HL-60/S4 treated with retinoic acid at 250 ng/mL for 4 days and 3 days (cell line): ENCODE measurements at regions not wholly inside any gene's neighbourhood (a gene's known extent, or its start where the extent isn't known, plus 50 kb on each side); places are given as distances from the start of the nearest gene placed in this dataset.
"Not testable (repeated sequence)": the region's sequence is repeated elsewhere in the genome, so short reads cannot be mapped to it uniquely, and the experiment has no call there.

Experiments
- in situ Hi-C: fragments of 300-500 bp; cut with MboI; formaldehyde crosslinking; loops from 2 replicates; pipeline ENCODE4 v1.7.0; 2022; ENCODE audit warnings: low sequenced_read_pairs

DNA sequence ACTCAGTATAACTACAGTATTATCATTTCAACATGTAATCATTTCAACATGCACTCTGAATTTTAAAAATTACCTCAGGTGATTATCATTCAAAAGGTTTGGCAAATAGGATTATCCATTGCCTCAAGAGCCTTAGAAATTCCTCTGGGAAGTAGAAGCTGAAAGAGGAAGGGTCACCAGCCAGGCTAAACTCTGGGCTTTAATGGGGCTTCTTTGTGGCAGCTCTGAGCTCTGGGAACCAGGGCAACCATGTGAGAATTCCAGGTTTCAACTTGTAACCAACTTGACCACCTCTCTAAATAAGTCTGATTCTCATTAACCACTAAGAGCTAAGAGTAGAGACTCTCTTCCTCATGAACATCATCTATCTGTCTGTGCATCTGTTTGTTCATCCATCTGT is 117.2 kb upstream of the MED14 start:
- in situ Hi-C loops: no loop called here

GRCh38 chrX:40853004-40853815 is 117.9 kb upstream of the MED14 start:
- in situ Hi-C loops: no loop called here

- in situ Hi-C loops: no loop called here
Observed at GRCh38 chrX:40853816-40854123, 118.4 kb upstream of the MED14 start.

DNA sequence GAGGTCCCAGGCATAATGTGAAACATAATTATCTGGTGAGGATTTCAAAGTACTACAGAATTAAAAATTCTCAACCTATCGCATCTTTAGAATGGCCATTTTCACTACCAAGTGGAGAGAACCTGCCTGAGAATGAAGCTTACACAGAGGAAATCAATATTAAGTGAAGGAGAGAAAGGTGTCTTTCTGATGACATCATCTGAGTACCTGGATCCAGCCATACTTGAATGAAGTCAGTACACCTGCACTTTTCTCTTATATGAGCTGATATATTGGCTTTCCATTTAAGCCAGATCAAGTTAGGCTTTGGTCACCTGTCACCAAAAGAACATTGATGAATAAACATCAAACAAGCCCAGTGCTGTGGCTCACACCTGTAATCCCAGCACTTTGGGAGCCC is 118.9 kb upstream of the MED14 start:
- in situ Hi-C loops: no loop called here

DNA sequence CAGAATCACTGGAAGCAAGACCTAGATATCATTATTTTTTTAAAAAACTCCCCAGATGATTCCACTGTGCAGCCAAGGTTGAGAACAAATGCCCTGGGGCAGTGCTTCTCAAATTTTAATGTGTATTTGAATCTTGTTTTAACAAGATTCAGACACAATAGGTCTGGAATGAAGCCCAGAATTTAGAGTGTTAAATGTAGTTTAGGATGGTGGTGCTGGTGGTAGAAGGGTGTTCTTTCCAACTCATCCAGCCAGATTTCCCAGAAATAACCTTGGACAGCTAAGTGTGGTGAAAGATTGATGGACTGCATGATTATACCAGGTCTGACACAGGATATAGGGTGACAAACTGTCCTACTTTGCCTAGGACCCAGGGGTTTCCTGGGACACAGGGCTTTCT is 120.1 kb upstream of the MED14 start:
- in situ Hi-C loops: no loop called here

GRCh38 chrX:40855932-40856515 is 120.7 kb upstream of the MED14 start:
- in situ Hi-C loops: no loop called here

GRCh38 chrX:40861952-40862554 is 126.7 kb upstream of the MED14 start:
- in situ Hi-C loops: not testable (repeated sequence)

- in situ Hi-C loops: not testable (repeated sequence)
Observed at GRCh38 chrX:40863260-40863659, 127.9 kb upstream of the MED14 start.

GRCh38 chrX:40863671-40864070 is 128.3 kb upstream of the MED14 start:
- in situ Hi-C loops: no loop called here

DNA sequence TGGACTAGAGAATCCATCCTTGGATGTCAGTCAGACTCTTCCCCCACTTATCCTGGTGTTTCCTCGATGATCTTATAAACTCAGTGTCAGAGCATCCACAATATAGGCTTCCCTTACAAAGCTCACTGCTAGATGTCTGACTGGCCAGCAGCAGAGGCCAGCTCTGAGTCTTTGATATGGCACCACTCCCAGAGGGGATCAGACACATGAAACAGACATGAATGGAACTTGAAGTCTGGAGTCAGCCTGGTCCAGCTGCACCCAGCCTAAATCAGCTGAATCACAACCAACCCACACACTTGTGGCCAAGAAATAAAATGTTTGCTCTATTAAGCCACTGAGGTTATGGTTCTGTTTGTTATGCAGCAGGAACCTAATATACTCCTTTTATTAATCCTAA is 129.6 kb upstream of the MED14 start:
- in situ Hi-C loops: no loop called here

DNA sequence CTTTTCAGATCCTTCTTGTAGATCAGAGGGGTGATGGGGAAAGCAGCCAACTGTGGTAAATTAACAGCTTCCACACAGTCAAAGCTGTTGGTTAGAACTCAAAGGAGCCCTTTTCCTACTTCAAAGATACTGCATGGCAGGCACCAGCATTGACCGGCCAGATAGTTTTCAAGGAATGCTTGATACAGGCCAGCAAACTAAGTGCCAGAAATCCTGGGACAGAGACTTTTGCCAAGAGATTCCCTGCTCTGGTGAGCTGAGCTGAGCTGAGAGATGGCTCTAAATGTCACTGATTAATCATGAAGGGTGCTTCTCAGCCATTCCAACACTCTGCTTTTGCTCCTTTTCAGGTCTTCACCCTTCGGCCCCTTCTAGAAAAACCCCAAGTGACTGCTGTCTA is 131.6 kb upstream of the MED14 start:
- in situ Hi-C loops: no loop called here

DNA sequence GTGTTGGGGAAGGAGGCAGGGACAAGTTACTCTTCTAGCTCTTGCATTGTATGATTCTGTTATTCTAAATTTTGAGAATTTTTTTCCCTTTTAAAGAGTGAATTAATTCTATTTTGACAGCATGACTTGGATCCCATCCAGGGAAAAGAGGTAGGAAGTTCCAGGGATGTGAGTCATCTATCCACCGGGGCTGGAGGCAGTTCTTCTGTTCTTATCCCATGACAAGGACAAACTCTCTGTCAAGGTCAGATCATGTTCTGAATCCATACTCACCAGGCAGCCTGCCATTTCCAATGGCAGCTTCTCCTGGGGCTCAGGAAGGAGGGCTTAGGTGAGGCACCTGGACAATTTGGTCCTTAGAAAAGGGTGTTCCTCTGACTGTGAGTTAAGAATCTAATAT is 132.0 kb upstream of the MED14 start:
- in situ Hi-C loops: no loop called here

DNA sequence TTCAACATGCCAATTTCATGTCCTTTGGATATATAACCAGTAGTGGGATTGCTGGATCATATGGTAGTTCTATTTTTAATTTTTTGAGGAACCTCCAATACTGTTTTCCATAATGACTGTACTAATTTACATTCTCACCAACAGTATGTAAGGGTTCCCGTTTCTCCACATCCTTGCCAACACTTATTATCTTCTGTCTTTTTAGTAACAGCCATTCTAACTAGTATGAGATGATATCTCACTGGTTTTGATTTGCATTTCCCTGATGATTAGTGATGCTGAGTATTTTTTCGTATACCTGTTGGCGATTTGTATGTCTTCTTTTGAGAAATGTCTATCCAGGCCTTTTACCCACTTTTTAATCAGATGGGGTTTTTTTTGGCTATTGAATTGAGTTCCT is 133.5 kb upstream of the MED14 start:
- in situ Hi-C loops: no loop called here

DNA sequence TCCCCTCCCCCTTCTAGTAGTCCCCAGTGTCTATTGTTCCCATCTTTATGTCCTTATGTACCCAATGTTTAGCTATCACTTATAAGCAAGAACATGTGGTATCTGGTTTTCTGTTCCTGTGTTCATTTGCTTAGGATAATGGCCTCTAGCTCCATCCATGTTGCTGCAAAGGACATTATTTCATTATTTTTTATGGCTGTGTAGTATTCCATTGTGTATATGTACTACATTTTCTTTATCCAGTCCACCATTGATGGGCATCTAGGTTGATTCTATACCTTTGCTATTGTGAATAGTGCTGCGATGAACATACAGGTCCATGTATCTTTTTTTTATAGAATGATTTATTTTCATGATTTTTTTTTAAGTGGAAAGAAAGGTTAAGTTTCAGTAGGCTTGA is 135.6 kb upstream of the MED14 start:
- in situ Hi-C loops: not testable (repeated sequence)

DNA sequence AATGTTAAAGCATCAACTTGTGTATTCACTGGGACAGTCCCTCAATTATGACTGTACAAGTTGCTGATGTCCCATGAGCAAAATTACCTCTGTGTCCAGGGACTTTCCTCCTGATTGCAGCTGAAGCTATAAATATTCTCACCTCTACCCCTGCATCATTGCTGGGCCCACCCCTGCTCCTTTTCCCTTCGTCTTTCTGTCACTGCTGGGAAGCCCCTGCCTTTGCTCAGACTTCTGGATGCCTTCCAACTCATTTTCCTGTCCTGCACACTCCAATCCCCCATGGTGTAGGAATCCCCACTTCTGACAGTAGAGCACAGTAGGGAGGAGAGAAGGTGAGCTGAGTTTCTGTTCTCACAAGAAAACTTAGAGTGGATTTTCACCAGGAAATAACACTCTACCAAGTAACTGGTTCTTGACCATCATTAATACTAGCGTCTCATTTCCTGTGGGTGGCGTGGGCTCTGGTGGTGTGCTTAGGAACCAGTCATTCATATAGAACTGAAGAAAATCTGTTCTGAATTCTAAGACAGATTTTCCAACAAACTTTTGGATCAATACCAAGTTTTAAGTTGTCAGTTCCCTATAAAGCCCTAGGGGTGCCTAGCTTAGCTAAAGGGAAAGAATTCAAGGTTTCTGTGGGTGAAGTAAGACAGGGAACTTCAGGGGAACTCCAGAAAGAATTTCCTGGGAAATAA is 136.2 kb upstream of the MED14 start:
- in situ Hi-C loops: no loop called here

DNA sequence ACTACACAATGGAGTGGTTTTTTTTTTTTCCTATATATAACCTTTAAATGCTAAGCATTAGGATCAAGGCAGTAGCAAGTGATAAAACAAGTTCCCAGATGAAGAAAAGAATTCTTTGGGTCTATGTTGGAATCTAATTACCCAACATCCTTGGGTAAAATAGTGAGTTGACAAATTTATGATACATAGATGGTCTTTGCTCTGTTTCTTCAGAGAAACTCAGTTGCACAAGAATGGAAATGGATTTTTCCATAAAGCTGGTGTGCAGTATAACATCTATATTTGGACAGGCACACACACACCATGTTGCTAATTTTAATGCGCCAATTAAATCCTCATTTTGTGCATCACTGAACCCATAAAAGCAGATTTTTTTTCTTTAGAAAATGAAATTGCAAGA is 137.0 kb upstream of the MED14 start:
- in situ Hi-C loops: no loop called here

GRCh38 chrX:40875476-40875875 is 140.1 kb upstream of the MED14 start:
- in situ Hi-C loops: no loop called here

- in situ Hi-C loops: no loop called here
Observed at GRCh38 chrX:40877887-40878286, 142.5 kb upstream of the MED14 start.

GRCh38 chrX:40878766-40879165 is 143.4 kb upstream of the MED14 start:
- in situ Hi-C loops: no loop called here

- in situ Hi-C loops: not testable (repeated sequence)
Observed at GRCh38 chrX:40879172-40879571, 143.8 kb upstream of the MED14 start.

GRCh38 chrX:40880712-40881111 is 145.4 kb upstream of the MED14 start:
- in situ Hi-C loops: no loop called here
